HG03439 (cell line): ENCODE measurements at regions not wholly inside any gene's neighbourhood (a gene's known extent, or its start where the extent isn't known, plus 50 kb on each side); places are given as distances from the start of the nearest gene placed in this dataset.

Experiments
- ATAC-seq: cut with Tn5 transposase; IDR thresholded peaks from one replicate; pipeline ENCODE4 v1.9.1; 2021; ENCODE audit warnings: mild to moderate bottlenecking, moderate library complexity; ENCODE audit not compliant: unreplicated experiment

DNA sequence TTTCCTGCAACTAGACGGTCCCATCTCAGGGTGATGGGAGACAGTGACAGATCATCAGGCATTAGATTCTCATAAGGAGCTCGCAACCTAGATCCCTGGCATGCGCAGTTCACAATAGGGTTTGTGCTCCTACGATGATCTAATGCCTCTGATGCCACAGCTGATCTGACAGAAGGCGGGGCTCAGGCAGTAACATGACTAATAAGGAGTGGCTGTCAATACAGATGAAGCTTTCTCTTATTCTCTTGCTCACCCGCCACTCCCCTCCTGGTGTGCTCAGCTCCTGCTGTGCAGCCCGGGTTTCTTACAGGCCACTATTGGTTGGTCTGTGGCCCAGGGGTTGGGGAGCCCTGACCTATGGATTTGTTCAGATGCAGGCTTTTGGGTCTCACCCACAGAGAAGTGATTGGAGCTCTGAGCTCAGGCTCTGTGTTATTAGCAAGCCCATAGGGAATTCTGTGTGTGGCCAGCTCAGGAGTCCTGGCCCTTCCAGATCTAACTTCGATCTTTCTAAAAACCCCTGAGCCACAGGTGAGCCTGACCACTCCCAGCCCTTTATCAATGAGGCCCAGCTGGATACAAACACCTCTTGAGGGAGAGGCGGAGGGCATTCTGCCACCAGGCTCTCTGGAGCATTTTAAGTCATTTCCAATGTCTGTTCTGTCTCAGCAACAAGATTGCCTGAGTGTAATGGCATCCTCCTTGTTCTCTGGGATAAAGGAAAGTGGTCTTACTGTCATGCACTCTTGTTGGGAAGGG lies 351.8 kb downstream of the BUD13 start:
- no peak for ATAC-seq

DNA sequence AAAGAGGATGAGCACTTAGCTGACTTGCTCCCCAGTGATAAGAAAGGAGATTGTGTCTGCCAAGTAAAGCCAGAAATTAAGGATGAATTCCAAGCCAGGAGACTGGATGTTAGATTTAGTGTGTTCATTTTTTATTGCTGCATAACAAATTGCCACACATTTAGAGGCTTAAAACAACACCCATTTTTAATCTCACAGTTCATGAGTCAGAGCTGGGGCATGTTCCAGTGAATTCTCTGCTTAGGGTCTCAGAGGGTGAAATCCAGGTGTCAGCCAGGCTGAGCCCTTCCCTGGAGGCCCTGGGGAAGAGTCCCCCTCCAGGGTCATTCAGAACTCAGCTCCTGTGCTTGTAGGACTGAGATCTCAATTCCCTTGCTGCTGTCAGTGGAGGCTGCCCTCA lies 352.8 kb downstream of the BUD13 start:
- ATAC-seq = no peak

DNA sequence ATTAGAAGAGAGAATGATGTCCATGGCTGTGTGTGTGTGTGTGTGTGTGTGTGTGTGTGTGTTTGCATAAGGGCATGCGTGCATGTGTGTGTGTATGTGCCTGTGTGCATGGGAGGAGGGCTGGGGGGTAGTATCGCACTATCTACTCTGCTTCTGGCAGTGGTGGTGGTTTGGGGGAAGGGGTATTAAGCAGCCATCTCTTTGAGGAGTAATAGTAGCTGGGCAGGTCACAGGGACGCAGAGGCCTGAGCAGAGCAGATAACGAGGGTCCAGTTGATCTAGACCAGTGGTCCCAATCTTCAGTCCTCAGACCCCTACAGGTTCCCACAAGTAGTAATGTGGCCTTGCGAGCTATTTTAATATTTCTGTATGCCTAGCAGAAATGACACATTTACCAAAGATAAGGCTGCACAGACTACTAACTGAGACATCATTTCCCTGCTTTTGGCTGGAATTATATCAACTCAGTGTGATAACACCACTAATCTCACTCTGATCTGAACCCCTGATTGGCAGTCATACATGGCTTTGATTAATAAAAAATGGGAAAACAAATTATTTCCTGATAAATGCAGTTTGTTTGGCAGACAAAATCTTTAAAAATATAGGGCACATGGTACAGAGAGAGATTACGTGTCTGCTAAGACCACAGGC lies 354.3 kb downstream of the BUD13 start:
- ATAC-seq = no peak

DNA sequence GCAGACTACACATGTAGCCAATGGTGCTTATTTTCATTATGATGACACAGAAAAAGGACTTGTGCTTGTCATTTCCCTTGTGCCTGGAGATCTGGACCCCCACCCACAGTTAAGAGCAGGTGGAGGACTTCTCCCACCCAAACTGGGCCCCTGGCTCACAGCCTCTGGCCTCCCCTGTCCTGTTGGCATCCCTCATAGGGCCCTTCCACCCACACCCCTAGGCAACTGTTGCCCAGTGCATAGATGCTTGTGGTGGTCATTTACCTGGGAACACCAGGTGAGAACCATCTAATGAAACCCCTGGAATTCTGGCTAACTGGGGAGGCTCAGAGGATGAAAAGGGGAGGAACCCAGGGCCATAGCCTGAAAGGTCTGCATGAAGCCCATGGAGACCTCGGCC lies 355.9 kb downstream of the BUD13 start:
- no peak for ATAC-seq

GRCh38 chr11:116415095-116415494 lies 357.7 kb downstream of the BUD13 start:
- no peak for ATAC-seq

GRCh38 chr11:116414357-116414880 lies 358.4 kb downstream of the BUD13 start:
- ATAC-seq = no peak

DNA sequence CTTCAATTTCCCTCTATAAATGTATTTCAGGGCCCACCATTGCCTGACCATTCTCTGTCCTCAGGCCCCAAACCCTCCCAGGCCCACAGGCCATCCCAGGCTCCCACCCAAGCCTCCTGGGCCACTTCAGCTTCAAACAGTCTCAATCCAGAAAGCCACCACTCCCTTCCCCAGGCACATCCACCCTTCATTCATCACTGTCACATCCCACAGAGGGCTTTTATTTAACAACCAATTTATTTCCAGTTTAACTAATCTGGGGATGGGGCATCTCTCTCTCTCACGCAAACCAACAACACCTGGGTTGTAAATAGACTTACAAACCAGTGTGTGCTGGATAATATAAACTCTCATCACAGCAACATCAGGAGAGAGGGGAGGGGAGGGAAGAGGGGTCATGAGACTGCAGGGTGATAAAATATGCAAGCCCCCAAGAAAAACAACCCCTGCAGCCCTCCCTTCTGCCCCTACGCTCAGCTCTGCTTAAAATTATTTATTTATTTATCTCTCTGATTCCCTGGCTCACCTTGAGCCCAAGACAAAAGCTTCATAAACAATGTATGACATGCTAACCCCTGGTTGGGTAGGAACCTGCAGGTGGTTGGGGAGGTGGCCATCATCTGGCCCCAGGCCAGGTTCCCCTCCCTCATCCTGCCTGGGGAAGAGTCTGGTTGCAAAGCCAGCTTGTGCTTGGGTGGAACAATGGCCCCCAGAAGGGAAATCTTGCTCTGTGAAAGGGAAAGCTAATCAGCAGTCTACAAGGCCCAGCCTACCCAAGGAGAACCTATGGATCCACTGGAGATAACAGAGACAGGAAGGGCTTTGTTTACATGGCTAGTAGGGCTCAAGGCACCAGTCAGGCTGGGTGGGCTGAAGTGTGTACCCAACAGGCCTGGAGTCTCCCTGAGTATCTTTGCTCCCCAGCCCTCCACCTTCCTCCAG lies 359.2 kb downstream of the BUD13 start:
- ATAC-seq = no peak

- no peak for ATAC-seq
Observed at GRCh38 chr11:116412118-116412889, 360.5 kb downstream of the BUD13 start.

DNA sequence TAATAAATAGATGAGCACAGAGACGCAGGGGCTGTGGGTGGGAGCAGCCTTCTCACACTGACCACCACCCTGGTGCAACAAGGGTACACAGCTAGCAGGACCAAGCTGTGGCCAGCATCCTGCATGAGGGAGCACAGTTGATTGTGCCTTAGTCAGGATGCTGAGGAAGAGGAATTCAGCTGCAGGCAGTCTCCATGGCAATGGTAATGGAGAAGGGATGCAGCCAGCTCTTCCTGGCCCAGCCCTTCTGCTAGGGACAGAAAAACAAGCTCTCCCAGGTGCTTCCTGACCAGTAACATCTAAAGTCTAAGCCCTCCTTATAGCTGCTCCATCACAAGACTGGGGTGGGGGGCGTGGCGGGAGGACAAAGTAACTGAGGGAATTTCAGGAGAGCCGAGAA lies 363.5 kb downstream of the BUD13 start:
- ATAC-seq = no peak

DNA sequence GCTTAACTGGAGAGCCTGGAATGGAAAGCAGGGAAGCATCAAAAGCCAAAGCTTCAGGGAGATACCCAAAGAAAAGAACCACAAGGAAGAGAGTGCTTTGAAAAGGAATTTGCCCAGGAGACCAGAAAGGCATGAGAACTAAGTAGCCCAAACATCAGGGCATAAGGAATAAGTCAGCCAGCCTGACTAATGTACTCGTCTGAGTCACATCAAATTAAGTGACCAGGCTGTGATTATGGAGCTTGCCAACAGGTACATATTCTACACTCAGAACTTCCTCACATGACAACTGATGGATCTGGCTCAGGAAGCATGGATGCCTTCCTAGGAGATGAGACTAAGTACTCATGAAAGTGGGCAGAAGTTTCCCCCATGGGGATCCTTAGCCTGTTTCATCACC lies 366.7 kb downstream of the BUD13 start:
- no peak for ATAC-seq

DNA sequence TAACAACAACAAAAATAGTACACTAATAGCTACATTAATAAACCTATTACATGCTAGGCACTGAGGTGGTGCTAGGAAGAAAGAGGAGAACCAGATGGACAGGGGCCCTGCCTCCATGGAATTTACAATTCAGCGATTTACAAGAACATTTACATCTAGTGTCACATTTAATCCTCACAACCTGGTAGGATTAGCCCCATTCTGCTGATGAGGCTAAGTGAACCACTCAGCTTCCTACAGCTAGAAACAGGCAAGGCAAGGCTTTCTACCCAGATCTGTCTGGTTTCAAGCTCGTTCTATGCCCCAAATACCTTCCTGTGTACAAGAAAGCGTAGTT lies 368.4 kb downstream of the BUD13 start:
- no peak for ATAC-seq

GRCh38 chr11:116403794-116404461 lies 368.9 kb downstream of the BUD13 start:
- ATAC-seq = no peak

DNA sequence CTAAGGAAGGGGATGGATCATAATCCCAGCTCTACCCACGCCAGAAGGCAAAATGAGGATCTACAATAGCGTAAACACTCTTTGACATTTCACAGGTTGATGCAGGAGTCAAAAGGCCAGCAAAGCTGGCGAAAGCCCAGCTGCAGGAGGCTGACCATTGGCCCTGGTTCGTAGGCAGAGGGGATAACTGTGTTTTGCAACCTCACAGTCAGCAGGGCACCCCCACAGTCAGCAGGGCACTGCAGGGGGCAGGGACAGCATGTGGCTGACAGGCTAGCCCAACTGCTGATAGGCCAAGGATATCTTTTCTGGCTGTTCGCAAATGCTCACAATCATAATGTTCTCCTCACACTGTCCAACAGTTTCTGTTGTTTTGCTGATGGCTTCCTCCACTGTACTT lies 372.7 kb downstream of the BUD13 start:
- no peak for ATAC-seq

DNA sequence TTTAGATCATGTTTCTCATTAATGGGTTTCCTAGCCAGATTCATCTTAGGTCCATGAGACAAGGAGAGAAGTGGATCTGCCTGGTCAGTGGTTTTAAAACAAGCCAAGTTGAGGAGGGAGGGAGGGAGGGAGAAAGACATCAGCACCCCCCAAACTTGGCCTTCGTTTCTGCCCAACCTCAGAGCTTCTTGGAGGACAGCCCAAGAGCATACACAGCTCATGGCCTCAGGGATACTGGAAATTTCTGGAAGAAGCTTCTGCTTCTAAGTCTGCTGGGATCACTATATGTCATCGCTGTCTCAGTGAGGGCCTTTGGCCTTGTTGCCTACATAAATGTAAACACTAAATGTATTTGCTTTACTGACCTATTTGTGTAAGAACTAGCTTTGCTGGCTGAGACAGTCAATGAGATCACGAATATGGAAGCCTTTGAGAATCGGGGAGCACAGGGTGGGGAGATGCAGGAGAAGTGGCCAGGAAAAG lies 375.1 kb downstream of the BUD13 start:
- ATAC-seq = no peak

DNA sequence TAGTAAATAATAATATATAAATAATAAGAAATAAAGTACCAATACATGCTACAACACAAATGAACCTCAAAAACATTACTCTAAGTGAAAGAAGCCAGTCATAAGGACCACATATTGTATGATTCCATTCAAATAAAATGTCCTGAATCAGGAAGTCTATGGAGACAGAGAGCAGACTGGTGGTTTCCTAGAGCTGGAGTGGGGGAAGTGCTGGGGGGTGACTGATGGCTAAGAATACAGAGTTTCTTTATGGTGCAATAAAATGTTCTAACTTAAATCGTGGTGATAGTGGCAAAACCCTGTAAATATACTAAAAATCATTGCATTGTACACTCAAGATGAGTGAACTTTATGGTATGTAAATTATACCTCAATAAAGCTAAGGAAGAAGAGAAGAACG lies 376.5 kb downstream of the BUD13 start:
- ATAC-seq = no peak

GRCh38 chr11:116394022-116394421 lies 378.8 kb downstream of the BUD13 start:
- no peak for ATAC-seq

- no peak for ATAC-seq
Observed at GRCh38 chr11:116390963-116391362, 381.8 kb downstream of the BUD13 start.

GRCh38 chr11:116388146-116388545 lies 384.6 kb downstream of the BUD13 start:
- ATAC-seq = no peak

GRCh38 chr11:116387641-116388040 lies 385.1 kb downstream of the BUD13 start:
- ATAC-seq = no peak

- ATAC-seq = no peak
Observed at GRCh38 chr11:116386118-116386699, 386.6 kb downstream of the BUD13 start.
